H1 (cell line): ENCODE measurements at regions not wholly inside any gene's neighbourhood (a gene's known extent, or its start where the extent isn't known, plus 50 kb on each side); places are given as distances from the start of the nearest gene placed in this dataset.

ENCODE experiments used
- CTCF ChIA-PET: fragments of 300-600 bp; sonication (Branson Sonifier 250); formaldehyde crosslinking; loops from one replicate; lab custom pipeline; 2021; ENCODE audit not compliant: partially characterized antibody; lab: Charles Lee
- POLR2A ChIA-PET: fragments of 300-600 bp; sonication (Branson Sonifier 250); formaldehyde crosslinking; loops from one replicate; lab custom pipeline; 2021; ENCODE audit warnings: inconsistent platforms; ENCODE audit not compliant: partially characterized antibody; lab: Charles Lee
- DNase-seq, 2 experiments: peaks; one replicate each; pipeline versions ENCODE4 v3.0.0 to v3.0.0-alpha.2; 2010 to 2022; ENCODE audit warnings: low spot score in 2 of 2, low read depth in 1 of 2, mixed read lengths in 1 of 2
- FAIRE-seq: peaks from 2 replicates; lab custom pipeline; 2011; peaks lifted over from hg19 to GRCh38; lab: Jason Lieb, UNC
- H2AFZ ChIP-seq: 2 replicates; pipeline ENCODE4 v1.8.1; 2012; ENCODE audit warnings: low read length, inconsistent platforms
- H2AK5ac ChIP-seq: 2 replicates; pipeline ENCODE4 v1.6.1; 2013; ENCODE audit warnings: low read depth, low read length
- H2BK120ac ChIP-seq: replicated peaks from 2 replicates; pipeline ENCODE3; 2013; ENCODE audit warnings: low read depth, low read length, inconsistent platforms
- H2BK12ac ChIP-seq: 2 replicates; pipeline ENCODE4 v1.6.1; 2013; ENCODE audit warnings: low read depth, low read length
- H2BK15ac ChIP-seq: 2 replicates; pipeline ENCODE4 v1.6.1; 2013; ENCODE audit warnings: low read length
- H2BK20ac ChIP-seq: 2 replicates; pipeline ENCODE4 v1.6.1; 2013; ENCODE audit warnings: low read length
- H2BK5ac ChIP-seq: 2 replicates; pipeline ENCODE4 v1.6.1; 2013; ENCODE audit warnings: low read depth, low read length
- H3K14ac ChIP-seq: 2 replicates; pipeline ENCODE4 v1.6.1; 2013; ENCODE audit warnings: inconsistent platforms; ENCODE audit not compliant: insufficient read length
- H3K18ac ChIP-seq: 2 replicates; pipeline ENCODE4 v1.6.1; 2013; ENCODE audit warnings: low read length; ENCODE audit errors: extremely low read depth
- H3K23ac ChIP-seq: 2 replicates; pipeline ENCODE4 v1.6.1; 2013; ENCODE audit warnings: inconsistent platforms; ENCODE audit not compliant: insufficient read length
- H3K23me2 ChIP-seq: 2 replicates; pipeline ENCODE4 v1.6.1; 2013; ENCODE audit warnings: low read depth, low read length
- H3K27ac ChIP-seq: 2 replicates; pipeline ENCODE4 v1.6.1; 2011; ENCODE audit warnings: low read depth, low read length, inconsistent platforms
- H3K27me3 ChIP-seq, 4 experiments: replicated peaks in 1 of 4; 1 replicate in 1 of 4; 2 replicates in 3 of 4; pipeline versions ENCODE4 v1.6.1 to v1.8.1; 2011 to 2013; ENCODE audit warnings: low read length in 3 of 4, mild to moderate bottlenecking in 3 of 4, inconsistent platforms in 2 of 4, mixed read lengths in 2 of 4, moderate library complexity in 1 of 4; ENCODE audit not compliant: control insufficient read depth in 3 of 4, insufficient read depth in 3 of 4; ENCODE audit errors: extremely low read depth in 1 of 4
- H3K36me3 ChIP-seq, 4 experiments: 2 replicates each; pipeline versions ENCODE4 v1.6.1 to v1.8.1; 2011 to 2013; ENCODE audit warnings: mild to moderate bottlenecking in 4 of 4, low read length in 3 of 4, moderate library complexity in 2 of 4, control low read depth in 1 of 4, inconsistent platforms in 1 of 4; ENCODE audit not compliant: insufficient read depth in 4 of 4, control insufficient read depth in 2 of 4
- H3K4ac ChIP-seq: replicated peaks from 2 replicates; pipeline ENCODE3; 2013; ENCODE audit warnings: low read length, low read depth, mixed read lengths, inconsistent platforms; ENCODE audit not compliant: insufficient read length
- H3K4me1 ChIP-seq, 4 experiments: replicated peaks in 1 of 4; 1 replicate in 1 of 4; 2 replicates in 3 of 4; pipeline versions ENCODE4 v1.6.1 to v1.8.1; 2011 to 2013; ENCODE audit warnings: low read length in 3 of 4, inconsistent platforms in 2 of 4, mixed read lengths in 1 of 4; ENCODE audit not compliant: insufficient read depth in 4 of 4, control insufficient read depth in 3 of 4
- H3K4me2 ChIP-seq, 2 experiments: 2 replicates each; pipeline versions ENCODE4 v1.6.1 to v1.8.1; 2011 to 2013; ENCODE audit warnings: low read depth in 2 of 2, low read length in 2 of 2, control low read depth in 1 of 2, inconsistent platforms in 1 of 2, mild to moderate bottlenecking in 1 of 2; ENCODE audit not compliant: insufficient read depth in 1 of 2
- H3K4me3 ChIP-seq, 4 experiments: fragments of 200-600, 300-600 bp in 1 of 4; sonication (generic), shearing (Covaris generic), sonication (Bioruptor Twin) in 1 of 4; 2 replicates each; pipeline versions ENCODE4 v1.5.1 to v1.8.1; 2011 to 2016; ENCODE audit warnings: low read length in 4 of 4, low read depth in 3 of 4, control low read depth in 2 of 4, inconsistent platforms in 2 of 4, mild to moderate bottlenecking in 2 of 4, mixed read lengths in 1 of 4, moderate library complexity in 1 of 4; ENCODE audit not compliant: insufficient read depth in 2 of 4; ENCODE audit errors: extremely low read depth in 1 of 4
- H3K56ac ChIP-seq: replicated peaks from 2 replicates; pipeline ENCODE3; 2013; ENCODE audit warnings: low read depth, mild to moderate bottlenecking, mixed read lengths, low read length, inconsistent platforms; ENCODE audit not compliant: insufficient read length
- H3K79me1 ChIP-seq: 2 replicates; pipeline ENCODE4 v1.6.1; 2013; ENCODE audit warnings: low read depth, low read length, control low read depth
- H3K79me2 ChIP-seq, 2 experiments: 2 replicates each; pipeline versions ENCODE4 v1.6.1 to v1.8.1; 2012 to 2013; ENCODE audit warnings: low read length in 2 of 2, mild to moderate bottlenecking in 2 of 2, inconsistent platforms in 1 of 2; ENCODE audit not compliant: insufficient read depth in 2 of 2, control insufficient read depth in 1 of 2
- H3K9ac ChIP-seq, 4 experiments: replicated peaks in 1 of 4; 1 replicate in 1 of 4; 2 replicates in 3 of 4; pipeline versions ENCODE4 v1.6.1 to v1.8.1; 2011 to 2013; ENCODE audit warnings: low read depth in 3 of 4, low read length in 3 of 4, control low read depth in 2 of 4, mild to moderate bottlenecking in 2 of 4, moderate library complexity in 2 of 4, inconsistent platforms in 1 of 4; ENCODE audit errors: extremely low read depth in 1 of 4
- H3K9me3 ChIP-seq, 2 experiments: 2 replicates each; pipeline versions ENCODE4 v1.6.1 to v1.8.1; 2012 to 2013; ENCODE audit warnings: mild to moderate bottlenecking in 2 of 2, moderate library complexity in 2 of 2, control low read depth in 1 of 2, inconsistent platforms in 1 of 2, low read depth in 1 of 2, low read length in 1 of 2, mixed read lengths in 1 of 2; ENCODE audit not compliant: insufficient read depth in 2 of 2
- H4K20me1 ChIP-seq, 2 experiments: replicated peaks in 1 of 2; 2 replicates each; pipeline versions ENCODE3 to v1.8.1; 2011 to 2013; ENCODE audit warnings: inconsistent platforms in 2 of 2, low read length in 2 of 2, mild to moderate bottlenecking in 1 of 2; ENCODE audit not compliant: insufficient read depth in 2 of 2, control insufficient read depth in 1 of 2
- H4K5ac ChIP-seq: 2 replicates; pipeline ENCODE4 v1.6.1; 2013; ENCODE audit warnings: low read length, low read depth, mixed read lengths, inconsistent platforms; ENCODE audit not compliant: insufficient read length
- H4K8ac ChIP-seq: 2 replicates; pipeline ENCODE4 v1.8.0; 2013; ENCODE audit warnings: mild to moderate bottlenecking, moderate library complexity, low read length, inconsistent platforms; ENCODE audit not compliant: insufficient read depth; ENCODE audit errors: extremely low read depth
- H4K91ac ChIP-seq: replicated peaks from 2 replicates; pipeline ENCODE3; 2013; ENCODE audit warnings: low read length, mixed read lengths, inconsistent platforms; ENCODE audit not compliant: insufficient read length
- GTF2F1 ChIP-seq: IDR thresholded peaks from 2 replicates; pipeline ENCODE4 v1.6.1; 2012; ENCODE audit warnings: low read depth, low read length, improper control_type of control experiment, borderline replicate concordance
- ZNF274 ChIP-seq: IDR thresholded peaks from 2 replicates; pipeline ENCODE4 v1.7.0; 2012; ENCODE audit warnings: low read length, borderline replicate concordance; ENCODE audit errors: extremely low read depth
- WGBS, 2 experiments: shearing (Covaris generic) in 1 of 2; methylation state at CpG; one replicate each; pipeline versions ENCODE4 v1.1.6 to v1.1.7; 2013 to 2015; ENCODE audit warnings: low lambda C conversion rate in 2 of 2, mixed read lengths in 2 of 2, inconsistent platforms in 1 of 2, low coverage in 1 of 2, missing lambda C conversion rate in 1 of 2; ENCODE audit not compliant: insufficient replicate concordance in 2 of 2, insufficient coverage in 1 of 2, insufficient read length in 1 of 2; ENCODE audit errors: extremely low coverage in 1 of 2, missing lambda C conversion rate in 1 of 2; 5-methylcytosine and 5-hydroxymethylcytosine counted together

- 93% methylated on average over 13 of the region's 13 CpGs; no CpG with 5 or more reads in 1 of the 2 experiments for WGBS, 2 experiments
- H3K4me1 ChIP-seq, result peaks cover 0 to 23% (median 10%) of the 10 kb centered on the region in 4 experiments; a peak in 5 of 7 replicates
- no peak overlapping the region for H3K56ac ChIP-seq
- H4K20me1 ChIP-seq, result peaks cover 0 to 9% of the 10 kb centered on the region in 2 experiments
- H3K79me1 ChIP-seq, result no peaks in the 10 kb centered on the region
- no peak overlapping the region for H3K4ac ChIP-seq
- H2BK15ac ChIP-seq, result no peak overlapping the region
- TF ChIP-seq ZNF274, result no peak
- TF ChIP-seq GTF2F1, result no peak
- TF ChIP-seq, all 59 proteins: peak for 0
- no peak overlapping the region for H3K18ac ChIP-seq
- FAIRE-seq (no peak), DNase-seq (no peak)
- H4K8ac ChIP-seq, result no peak overlapping the region
- no peak overlapping the region for H2BK12ac ChIP-seq
- no peak overlapping the region for H3K23ac ChIP-seq
- H2AFZ ChIP-seq, result no peak overlapping the region
- no peak overlapping the region for H3K4me3 ChIP-seq
- no peaks in the 10 kb centered on the region; a peak in 1 of 4 replicates for H3K9me3 ChIP-seq
- H2BK20ac ChIP-seq, result peak overlapping the region; percentile 94; the same call in 1 of the 2 replicates
- no peak overlapping the region for H3K14ac ChIP-seq
- no peak overlapping the region for H3K27ac ChIP-seq
- CTCF ChIA-PET, result interaction anchor here (1.0 kb wide), 1 partner anchor 116 kb away, joined by 3 read pairs; no protein-coding TSS in a partner anchor
- peaks cover 0 to 4% (median 0%) of the 10 kb centered on the region in 4 experiments; a peak in 1 of 8 replicates for H3K36me3 ChIP-seq
- no peak overlapping the region for H4K91ac ChIP-seq
- H3K9ac ChIP-seq, result no peak overlapping the region
- H4K5ac ChIP-seq, result no peak overlapping the region
- no peaks in the 10 kb centered on the region; a peak in 1 of 7 replicates for H3K27me3 ChIP-seq
- H2BK120ac ChIP-seq, result no peak overlapping the region
- H2BK5ac ChIP-seq, result no peak overlapping the region; the same call in 1 of the 2 replicates
- H3K4me2 ChIP-seq, result no peak overlapping the region
- H3K79me2 ChIP-seq, result no peaks in the 10 kb centered on the region
- no peak overlapping the region for H2AK5ac ChIP-seq
- POLR2A ChIA-PET, result no interaction called here
- H3K23me2 ChIP-seq, result peaks cover 10% of the 10 kb centered on the region; the same call in 1 of the 2 replicates
Measured at GRCh38 chr6:167648501-167649278, 178.0 kb upstream of the AFDN start.
